ENCODE measurements at regions not wholly inside any gene's neighbourhood (a gene's known extent, or its start where the extent isn't known, plus 50 kb on each side); places are given as distances from the start of the nearest gene placed in this dataset.

GRCh38 chr9:134214386-134214765 lies 50.0 kb upstream of the RNU6ATAC start (continued):
- TF ChIP-seq, protein P1, sequence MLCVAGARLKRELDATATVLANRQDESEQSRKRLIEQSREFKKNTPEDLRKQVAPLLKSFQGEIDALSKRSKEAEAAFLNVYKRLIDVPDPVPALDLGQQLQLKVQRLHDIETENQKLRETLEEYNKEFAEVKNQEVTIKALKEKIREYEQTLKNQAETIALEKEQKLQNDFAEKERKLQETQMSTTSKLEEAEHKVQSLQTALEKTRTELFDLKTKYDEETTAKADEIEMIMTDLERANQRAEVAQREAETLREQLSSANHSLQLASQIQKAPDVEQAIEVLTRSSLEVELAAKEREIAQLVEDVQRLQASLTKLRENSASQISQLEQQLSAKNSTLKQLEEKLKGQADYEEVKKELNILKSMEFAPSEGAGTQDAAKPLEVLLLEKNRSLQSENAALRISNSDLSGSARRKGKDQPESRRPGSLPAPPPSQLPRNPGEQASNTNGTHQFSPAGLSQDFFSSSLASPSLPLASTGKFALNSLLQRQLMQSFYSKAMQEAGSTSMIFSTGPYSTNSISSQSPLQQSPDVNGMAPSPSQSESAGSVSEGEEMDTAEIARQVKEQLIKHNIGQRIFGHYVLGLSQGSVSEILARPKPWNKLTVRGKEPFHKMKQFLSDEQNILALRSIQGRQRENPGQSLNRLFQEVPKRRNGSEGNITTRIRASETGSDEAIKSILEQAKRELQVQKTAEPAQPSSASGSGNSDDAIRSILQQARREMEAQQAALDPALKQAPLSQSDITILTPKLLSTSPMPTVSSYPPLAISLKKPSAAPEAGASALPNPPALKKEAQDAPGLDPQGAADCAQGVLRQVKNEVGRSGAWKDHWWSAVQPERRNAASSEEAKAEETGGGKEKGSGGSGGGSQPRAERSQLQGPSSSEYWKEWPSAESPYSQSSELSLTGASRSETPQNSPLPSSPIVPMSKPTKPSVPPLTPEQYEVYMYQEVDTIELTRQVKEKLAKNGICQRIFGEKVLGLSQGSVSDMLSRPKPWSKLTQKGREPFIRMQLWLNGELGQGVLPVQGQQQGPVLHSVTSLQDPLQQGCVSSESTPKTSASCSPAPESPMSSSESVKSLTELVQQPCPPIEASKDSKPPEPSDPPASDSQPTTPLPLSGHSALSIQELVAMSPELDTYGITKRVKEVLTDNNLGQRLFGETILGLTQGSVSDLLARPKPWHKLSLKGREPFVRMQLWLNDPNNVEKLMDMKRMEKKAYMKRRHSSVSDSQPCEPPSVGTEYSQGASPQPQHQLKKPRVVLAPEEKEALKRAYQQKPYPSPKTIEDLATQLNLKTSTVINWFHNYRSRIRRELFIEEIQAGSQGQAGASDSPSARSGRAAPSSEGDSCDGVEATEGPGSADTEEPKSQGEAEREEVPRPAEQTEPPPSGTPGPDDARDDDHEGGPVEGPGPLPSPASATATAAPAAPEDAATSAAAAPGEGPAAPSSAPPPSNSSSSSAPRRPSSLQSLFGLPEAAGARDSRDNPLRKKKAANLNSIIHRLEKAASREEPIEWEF (IDR thresholded peaks at IDR 0.05; ENCODE audit: insufficient replicate concordance, low read depth, low read length), result no peak
- no peak for TF ChIP-seq BCLAF1 (IDR thresholded peaks at IDR 0.05)

DNA sequence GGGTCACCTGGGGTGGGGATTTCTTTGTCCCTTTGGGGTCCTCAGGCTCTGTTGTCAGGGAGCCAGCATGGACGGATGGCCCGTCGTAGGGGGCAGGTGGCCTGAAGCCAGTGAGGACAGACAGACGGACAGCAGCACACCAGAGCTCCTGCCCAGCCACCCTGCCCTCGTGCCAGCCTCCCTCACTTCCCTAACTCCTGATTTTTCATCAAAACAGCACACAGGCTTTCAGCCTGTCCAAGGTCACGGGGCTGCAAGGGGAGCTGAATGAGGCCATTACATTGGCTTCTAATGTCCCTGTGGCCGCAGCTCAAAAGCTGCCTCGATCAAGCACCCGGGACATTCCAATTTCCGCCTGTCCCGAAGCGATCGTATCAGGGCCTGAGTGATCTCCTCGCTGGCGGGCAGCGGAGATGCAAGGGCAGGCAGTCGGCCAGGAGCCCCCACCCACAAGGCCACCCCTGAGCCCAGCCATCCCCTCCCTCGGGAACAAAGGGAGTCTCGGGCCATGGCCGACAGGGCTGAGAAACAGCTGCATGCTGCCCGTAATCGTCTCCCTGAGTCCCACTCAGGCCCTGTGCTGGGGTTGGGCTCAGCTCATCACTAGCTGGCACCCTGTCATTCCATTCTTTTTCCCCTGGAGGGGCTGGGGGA lies 50.5 kb upstream of the RNU6ATAC start:
- intact Hi-C loops (cut with micrococcal nuclease; ENCODE audit: unreplicated experiment) (no loop called here), in situ Hi-C loops (cut with MboI) (no loop called here)
- no peak for DNase-seq (ENCODE audit: low read depth, low spot score)
- no peak for FAIRE-seq
- Histone ChIP-seq H3K79me2 (ENCODE audit: control insufficient read depth, insufficient read depth, low read length) (no peaks in the 10 kb centered on the region), H3K4me3 (no peak overlapping the region), H3K27ac (ENCODE audit: control insufficient read depth, insufficient read depth) (no peak overlapping the region), H3K9me3 (replicated peaks; ENCODE audit: control insufficient read depth, insufficient read depth, low read length) (peaks cover 1% of the 10 kb centered on the region; the same call in 1 of the 3 replicates), H4K20me1 (ENCODE audit: control insufficient read depth, insufficient read depth) (no peaks in the 10 kb centered on the region), H3K4me1 (ENCODE audit: control insufficient read depth, insufficient read depth, low read length) (no peaks in the 10 kb centered on the region), H2AFZ (ENCODE audit: control insufficient read depth, low read depth, low read length) (no peak overlapping the region), H3K9ac (ENCODE audit: control insufficient read depth, insufficient read depth, low read length) (no peak overlapping the region), H3K36me3 (ENCODE audit: control insufficient read depth in 2 of 2, insufficient read depth in 2 of 2, low read length in 1 of 2) (no peaks in the 10 kb centered on the region), H3K4me2 (ENCODE audit: control insufficient read depth, insufficient read depth) (no peak overlapping the region), H3K27me3 (replicated peaks in 1 of 2; ENCODE audit: control insufficient read depth in 2 of 2, insufficient read depth in 2 of 2, low read length in 1 of 2) (no peaks in the 10 kb centered on the region; a peak in 1 of 4 replicates)
- SMC1A ChIA-PET (ENCODE audit: uncharacterized antibody, unreplicated experiment), result no interaction called here
- POLR2A ChIA-PET, result no interaction called here
- BruUV-seq (replicated peaks), result no TSS peak
- WGBS (ENCODE audit: insufficient coverage, insufficient replicate concordance, low lambda C conversion rate, missing lambda C conversion rate), result 60% methylated on average over 22 of the region's 22 CpGs
- no peak for ATAC-seq
- RAD21 ChIA-PET (ENCODE audit: unreplicated experiment), result no interaction called here
- CTCF ChIA-PET, result interaction anchor here (0.8 kb wide), 1 partner anchor 44 kb away, joined by 3 read pairs; no protein-coding TSS in a partner anchor
- TF ChIP-seq KAT2A (conservative IDR thresholded peaks at IDR 0.05; ENCODE audit: control insufficient read depth, low read depth, low read length) (no peak), ZNF622 (IDR thresholded peaks at IDR 0.05) (no peak), RB1 (IDR thresholded peaks at IDR 0.05; ENCODE audit: borderline replicate concordance) (no peak), CHD4 (IDR thresholded peaks at IDR 0.05) (no peak), SIN3A (IDR thresholded peaks at IDR 0.05; ENCODE audit: low read depth, low read length) (no peak), MTA3 (IDR thresholded peaks at IDR 0.05; ENCODE audit: borderline replicate concordance, low read length) (no peak), ZNF207 (IDR thresholded peaks at IDR 0.05; ENCODE audit: borderline replicate concordance) (no peak), SMAD5 (IDR thresholded peaks at IDR 0.05; ENCODE audit: low read depth) (no peak)
- TF ChIP-seq, protein P2, sequence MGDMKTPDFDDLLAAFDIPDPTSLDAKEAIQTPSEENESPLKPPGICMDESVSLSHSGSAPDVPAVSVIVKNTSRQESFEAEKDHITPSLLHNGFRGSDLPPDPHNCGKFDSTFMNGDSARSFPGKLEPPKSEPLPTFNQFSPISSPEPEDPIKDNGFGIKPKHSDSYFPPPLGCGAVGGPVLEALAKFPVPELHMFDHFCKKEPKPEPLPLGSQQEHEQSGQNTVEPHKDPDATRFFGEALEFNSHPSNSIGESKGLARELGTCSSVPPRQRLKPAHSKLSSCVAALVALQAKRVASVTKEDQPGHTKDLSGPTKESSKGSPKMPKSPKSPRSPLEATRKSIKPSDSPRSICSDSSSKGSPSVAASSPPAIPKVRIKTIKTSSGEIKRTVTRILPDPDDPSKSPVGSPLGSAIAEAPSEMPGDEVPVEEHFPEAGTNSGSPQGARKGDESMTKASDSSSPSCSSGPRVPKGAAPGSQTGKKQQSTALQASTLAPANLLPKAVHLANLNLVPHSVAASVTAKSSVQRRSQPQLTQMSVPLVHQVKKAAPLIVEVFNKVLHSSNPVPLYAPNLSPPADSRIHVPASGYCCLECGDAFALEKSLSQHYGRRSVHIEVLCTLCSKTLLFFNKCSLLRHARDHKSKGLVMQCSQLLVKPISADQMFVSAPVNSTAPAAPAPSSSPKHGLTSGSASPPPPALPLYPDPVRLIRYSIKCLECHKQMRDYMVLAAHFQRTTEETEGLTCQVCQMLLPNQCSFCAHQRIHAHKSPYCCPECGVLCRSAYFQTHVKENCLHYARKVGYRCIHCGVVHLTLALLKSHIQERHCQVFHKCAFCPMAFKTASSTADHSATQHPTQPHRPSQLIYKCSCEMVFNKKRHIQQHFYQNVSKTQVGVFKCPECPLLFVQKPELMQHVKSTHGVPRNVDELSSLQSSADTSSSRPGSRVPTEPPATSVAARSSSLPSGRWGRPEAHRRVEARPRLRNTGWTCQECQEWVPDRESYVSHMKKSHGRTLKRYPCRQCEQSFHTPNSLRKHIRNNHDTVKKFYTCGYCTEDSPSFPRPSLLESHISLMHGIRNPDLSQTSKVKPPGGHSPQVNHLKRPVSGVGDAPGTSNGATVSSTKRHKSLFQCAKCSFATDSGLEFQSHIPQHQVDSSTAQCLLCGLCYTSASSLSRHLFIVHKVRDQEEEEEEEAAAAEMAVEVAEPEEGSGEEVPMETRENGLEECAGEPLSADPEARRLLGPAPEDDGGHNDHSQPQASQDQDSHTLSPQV (IDR thresholded peaks at IDR 0.05), result no peak

Measured in GM12878 (cell line).